ENCODE measurements at regions not wholly inside any gene's neighbourhood (a gene's known extent, or its start where the extent isn't known, plus 50 kb on each side); places are given as distances from the start of the nearest gene placed in this dataset.
"Not testable (repeated sequence)": the region's sequence is repeated elsewhere in the genome, so short reads cannot be mapped to it uniquely, and the experiment has no call there.

GRCh38 chr14:105912641-105913180 is 386.3 kb downstream of the TMEM121 start:
- DNase-seq (ENCODE audit: insufficient read length): no peak
- TF ChIP-seq POLR2A (IDR thresholded peaks at IDR 0.05; ENCODE audit: low read depth, low read length) (no peak), POLR2AphosphoS5 (IDR thresholded peaks at IDR 0.05; ENCODE audit: low read depth, low read length) (no peak), TAF1 (IDR thresholded peaks at IDR 0.05; ENCODE audit: borderline replicate concordance, low read depth, low read length) (no peak)
- no peak for FAIRE-seq

- FAIRE-seq (no peak), DNase-seq (ENCODE audit: insufficient read length) (no peak)
Measured at GRCh38 chr14:105913221-105913620, 386.8 kb downstream of the TMEM121 start.

DNA sequence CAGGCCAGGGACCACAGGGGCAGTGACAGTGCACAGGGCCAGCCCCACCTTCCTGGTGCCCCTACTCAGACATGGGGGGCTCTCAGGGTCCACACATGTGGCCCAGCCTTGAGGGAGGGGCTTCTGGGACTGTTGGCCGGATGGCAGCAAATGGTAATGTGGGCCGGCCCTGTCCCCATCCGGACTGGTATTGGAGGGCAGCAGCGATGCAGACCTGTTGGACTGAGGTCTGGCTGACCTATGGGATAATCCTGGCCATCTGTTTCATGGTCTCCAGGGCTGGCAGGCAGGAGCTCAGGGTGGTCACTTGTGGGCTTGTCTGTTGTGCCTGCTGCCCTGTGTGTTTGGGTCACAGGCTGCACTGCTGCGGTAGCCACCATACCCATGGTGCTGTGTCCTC is 387.5 kb downstream of the TMEM121 start:
- TF ChIP-seq POLR2A (IDR thresholded peaks at IDR 0.05; ENCODE audit: low read depth, low read length) (no peak), TAF1 (IDR thresholded peaks at IDR 0.05; ENCODE audit: borderline replicate concordance, low read depth, low read length) (no peak), POLR2AphosphoS5 (IDR thresholded peaks at IDR 0.05; ENCODE audit: low read depth, low read length) (no peak)
- FAIRE-seq: no peak

More at GRCh38 chr14:105913221-105913620, 386.8 kb downstream of the TMEM121 start:
- TF ChIP-seq TAF1 (IDR thresholded peaks at IDR 0.05; ENCODE audit: borderline replicate concordance, low read depth, low read length) (no peak), POLR2AphosphoS5 (IDR thresholded peaks at IDR 0.05; ENCODE audit: low read depth, low read length) (no peak), POLR2A (IDR thresholded peaks at IDR 0.05; ENCODE audit: low read depth, low read length) (no peak)

DNA sequence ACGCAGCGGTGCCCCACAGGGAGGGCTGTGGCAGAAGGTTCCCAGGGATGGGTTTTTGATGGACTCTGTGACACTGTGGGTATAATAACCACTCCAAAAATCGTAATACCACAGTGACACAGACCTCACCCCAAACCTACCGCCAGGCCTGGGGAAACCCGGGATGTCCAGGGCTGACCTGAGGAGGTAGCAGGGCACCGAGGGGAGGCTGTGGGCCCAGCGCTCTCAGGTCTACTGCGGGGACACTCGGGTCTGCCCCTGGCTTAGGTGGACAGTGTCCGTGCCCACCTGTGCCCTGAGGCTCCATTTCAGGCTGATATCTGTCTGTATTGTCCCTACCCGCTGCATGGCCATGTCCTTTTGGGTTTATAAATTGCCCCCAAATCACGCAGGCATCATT is 387.9 kb downstream of the TMEM121 start:
- not testable (repeated sequence) for FAIRE-seq; DNase-seq (ENCODE audit: insufficient read length)

More for the DNA sequence above, 387.5 kb downstream of the TMEM121 start:
- no peak for DNase-seq (ENCODE audit: insufficient read length)

DNA sequence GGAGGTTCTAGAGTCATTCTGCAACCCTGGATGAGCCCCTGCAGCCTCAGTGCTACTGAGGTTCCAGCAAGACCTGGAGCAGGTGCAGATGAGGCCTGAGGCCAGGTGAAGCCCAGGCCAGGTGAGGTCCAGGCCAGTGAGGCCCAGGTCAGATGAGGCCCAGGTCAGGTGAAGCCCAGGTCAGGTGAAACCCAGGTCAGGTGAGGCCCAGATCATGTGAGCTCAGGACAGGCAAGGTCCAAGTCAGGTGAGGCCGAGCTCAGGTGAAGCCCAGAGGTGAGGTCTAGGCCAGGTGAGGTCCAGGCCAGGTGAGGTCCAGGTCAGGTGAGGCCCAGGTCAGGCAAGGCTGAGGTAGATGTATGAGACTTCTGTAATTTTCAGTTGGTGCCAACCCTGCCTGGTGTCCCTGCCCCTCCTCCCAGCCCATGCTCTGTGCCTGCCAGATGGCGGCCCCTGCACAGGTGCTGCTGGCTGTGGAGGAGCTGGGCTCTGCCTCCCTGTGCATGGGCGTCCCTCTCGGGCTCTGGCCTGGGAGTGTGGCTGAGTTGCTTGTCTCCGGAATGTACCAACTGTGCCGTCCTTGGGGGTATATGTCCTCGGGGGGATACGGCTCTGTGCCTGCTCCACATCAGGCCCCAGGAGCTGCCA is 388.5 kb downstream of the TMEM121 start:
- no peak for FAIRE-seq
- no peak for DNase-seq (ENCODE audit: insufficient read length)
- TF ChIP-seq TAF1 (IDR thresholded peaks at IDR 0.05; ENCODE audit: borderline replicate concordance, low read depth, low read length) (no peak), POLR2A (IDR thresholded peaks at IDR 0.05; ENCODE audit: low read depth, low read length) (no peak), POLR2AphosphoS5 (IDR thresholded peaks at IDR 0.05; ENCODE audit: low read depth, low read length) (no peak)

DNA sequence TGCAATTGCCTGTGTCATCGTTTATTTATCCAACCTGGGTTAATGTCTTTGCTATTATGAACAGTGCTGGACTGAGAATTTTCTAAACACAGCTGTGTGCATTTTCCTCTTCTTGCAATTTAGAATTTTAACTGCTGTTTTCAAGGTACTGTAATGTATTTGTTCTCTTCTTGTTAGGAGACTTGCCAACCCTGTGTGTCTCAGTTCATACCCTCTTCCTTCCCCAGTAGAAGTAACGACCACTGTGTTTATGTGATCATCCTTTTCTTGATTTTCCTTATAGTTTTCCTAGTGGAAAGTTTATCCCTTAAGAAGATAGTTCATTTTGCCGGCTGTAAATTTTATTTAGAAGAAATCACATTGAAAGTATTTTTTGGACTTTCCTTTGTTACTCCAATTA is 389.2 kb downstream of the TMEM121 start:
- DNase-seq (ENCODE audit: insufficient read length); FAIRE-seq: not testable (repeated sequence)

DNA sequence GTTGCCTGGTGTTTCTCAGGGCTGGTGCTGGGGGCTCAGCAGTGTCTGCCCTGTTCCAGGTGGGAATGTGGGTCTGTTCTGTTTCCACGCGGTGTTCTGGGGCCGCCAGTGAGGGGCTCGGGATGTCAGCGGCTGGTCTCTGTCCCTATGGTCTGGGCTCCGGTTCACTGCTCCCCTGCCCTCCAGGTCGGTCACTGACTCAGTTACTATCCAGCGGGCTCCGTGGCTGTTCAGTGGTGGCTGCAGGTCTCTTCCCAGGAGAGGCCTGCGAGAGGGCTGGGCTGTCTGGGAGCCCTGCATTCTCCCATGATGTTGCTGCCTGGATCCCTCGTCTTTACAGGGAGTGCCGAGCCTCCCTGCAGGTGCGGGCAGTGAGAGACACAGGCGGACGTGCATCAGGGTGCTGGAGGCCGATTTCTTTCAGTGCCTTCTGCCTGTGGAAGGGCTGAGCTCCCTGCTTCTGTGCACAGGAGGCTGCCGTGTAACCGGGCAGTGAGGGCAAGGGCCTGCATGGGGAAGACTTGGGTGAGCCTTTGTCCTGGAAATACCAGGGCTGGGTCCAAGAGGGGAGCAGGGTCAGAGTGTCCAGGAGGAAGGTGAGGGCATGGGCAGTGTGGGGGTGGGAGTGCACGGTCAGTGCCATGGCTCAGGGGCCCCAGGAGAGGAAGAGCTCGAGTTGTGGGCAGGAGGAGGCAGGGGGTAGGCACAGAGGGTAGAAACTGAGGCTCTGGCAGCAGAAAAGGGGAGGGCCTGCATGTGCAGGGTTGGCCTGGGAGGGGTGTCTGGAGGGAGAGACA is 391.0 kb downstream of the TMEM121 start:
- DNase-seq (ENCODE audit: insufficient read length); FAIRE-seq: not testable (repeated sequence)

- no peak for TF ChIP-seq TAF1 (IDR thresholded peaks at IDR 0.05; ENCODE audit: borderline replicate concordance, low read depth, low read length)
- no peak for TF ChIP-seq POLR2A (IDR thresholded peaks at IDR 0.05; ENCODE audit: low read depth, low read length)
- no peak for TF ChIP-seq POLR2AphosphoS5 (IDR thresholded peaks at IDR 0.05; ENCODE audit: low read depth, low read length)
- no peak for DNase-seq (ENCODE audit: insufficient read length)
- no peak for FAIRE-seq
Measured at GRCh38 chr14:105917933-105918436, 391.6 kb downstream of the TMEM121 start.

GRCh38 chr14:105918496-105919262 is 392.3 kb downstream of the TMEM121 start:
- no peak for DNase-seq (ENCODE audit: insufficient read length)

DNA sequence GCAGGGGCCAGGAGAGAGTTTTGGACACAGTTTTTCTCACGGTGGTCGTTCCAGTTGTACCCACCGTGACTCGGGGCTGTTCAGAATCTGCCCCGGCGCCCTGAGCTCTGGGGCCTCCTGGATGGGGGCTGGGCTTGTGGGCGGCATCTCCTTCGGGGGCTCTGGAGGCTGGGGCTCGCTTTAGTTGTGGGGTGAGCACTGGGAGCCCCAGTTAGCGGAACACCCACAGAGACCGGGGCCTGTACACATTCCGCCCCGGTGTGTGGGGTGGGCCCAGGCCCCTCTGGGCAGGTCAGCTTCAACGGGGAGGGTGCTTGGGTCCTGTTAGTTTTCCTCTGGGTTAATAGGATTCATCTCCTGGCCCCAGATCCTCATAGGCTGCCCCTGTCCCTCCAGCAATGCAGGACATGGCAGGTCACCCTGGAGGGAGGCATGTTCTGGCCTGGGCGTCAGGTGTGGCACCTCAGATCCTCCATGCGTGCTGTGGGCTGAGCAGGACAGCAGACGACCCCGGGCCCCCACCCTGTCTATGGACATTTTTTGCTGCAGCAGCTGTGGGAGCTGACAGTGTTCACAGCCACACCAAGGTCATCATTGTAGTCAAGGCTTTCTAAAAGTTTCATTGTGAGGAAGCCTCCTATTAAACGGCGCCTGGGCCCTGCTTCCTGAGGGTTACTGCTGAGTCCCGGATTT is 393.2 kb downstream of the TMEM121 start:
- DNase-seq (ENCODE audit: insufficient read length) (no peak), FAIRE-seq (no peak)
- no peak for TF ChIP-seq TAF1 (IDR thresholded peaks at IDR 0.05; ENCODE audit: borderline replicate concordance, low read depth, low read length)
- no peak for TF ChIP-seq POLR2A (IDR thresholded peaks at IDR 0.05; ENCODE audit: low read depth, low read length)
- TF ChIP-seq POLR2AphosphoS5 (IDR thresholded peaks at IDR 0.05; ENCODE audit: low read depth, low read length): no peak

More at GRCh38 chr14:105918496-105919262, 392.3 kb downstream of the TMEM121 start:
- no peak for FAIRE-seq
- no peak for TF ChIP-seq POLR2A (IDR thresholded peaks at IDR 0.05; ENCODE audit: low read depth, low read length)
- no peak for TF ChIP-seq POLR2AphosphoS5 (IDR thresholded peaks at IDR 0.05; ENCODE audit: low read depth, low read length)
- no peak for TF ChIP-seq TAF1 (IDR thresholded peaks at IDR 0.05; ENCODE audit: borderline replicate concordance, low read depth, low read length)

DNA sequence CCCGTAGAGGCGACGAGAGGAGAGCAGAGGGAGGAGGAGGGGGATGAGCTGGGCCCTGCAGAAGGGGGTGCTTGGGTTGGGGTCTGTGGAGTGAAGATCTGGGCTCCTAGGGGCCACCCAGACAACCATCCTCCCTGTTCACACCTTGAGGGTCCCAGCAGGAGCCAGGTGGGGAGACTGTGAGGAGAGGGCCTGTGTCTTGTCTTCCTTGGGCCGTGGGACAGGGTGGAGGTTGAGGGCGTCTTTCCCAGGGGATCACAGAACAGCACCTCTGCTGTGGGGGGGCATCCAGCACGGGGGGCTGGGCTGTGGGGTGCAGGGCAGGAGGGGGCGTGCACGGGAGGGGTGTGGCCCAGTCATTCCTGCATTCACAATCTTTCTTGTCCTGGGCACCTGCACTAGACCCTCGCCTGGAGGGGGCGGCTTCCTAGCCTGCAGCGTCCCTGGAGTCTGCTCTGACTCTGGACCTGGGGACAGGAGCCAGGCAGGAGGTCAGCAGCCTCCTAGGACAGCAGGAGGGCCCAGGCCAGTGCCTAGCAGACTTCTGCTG is 393.8 kb downstream of the TMEM121 start:
- FAIRE-seq: not testable (repeated sequence)

GRCh38 chr14:105920803-105921755 is 394.7 kb downstream of the TMEM121 start:
- FAIRE-seq: not testable (repeated sequence)

More for the DNA sequence above, 393.8 kb downstream of the TMEM121 start:
- DNase-seq (ENCODE audit: insufficient read length): not testable (repeated sequence)

DNA sequence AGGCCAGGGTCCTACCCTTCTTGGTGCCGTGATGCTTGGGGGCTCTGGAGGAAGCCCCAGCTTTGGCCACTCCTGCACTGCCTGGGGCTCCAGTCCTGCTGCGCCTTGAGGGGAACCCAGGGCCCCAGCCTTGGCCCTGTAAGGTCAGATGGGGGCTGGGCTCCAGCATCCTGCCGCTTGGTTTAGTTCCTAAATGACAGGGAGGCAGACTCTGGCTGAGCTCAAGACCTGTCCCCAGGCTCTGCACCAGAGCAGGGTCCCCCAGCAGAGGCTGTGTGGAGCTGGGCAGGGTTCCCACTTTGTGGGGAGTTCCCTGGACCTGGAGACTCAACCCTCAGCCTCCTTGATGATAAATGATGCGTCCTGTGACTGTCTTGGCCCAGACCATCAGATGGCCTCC is 395.4 kb downstream of the TMEM121 start:
- not testable (repeated sequence) for FAIRE-seq; DNase-seq (ENCODE audit: insufficient read length)

More at GRCh38 chr14:105920803-105921755, 394.7 kb downstream of the TMEM121 start:
- DNase-seq (ENCODE audit: insufficient read length): not testable (repeated sequence)

- not testable (repeated sequence) for FAIRE-seq
Measured at GRCh38 chr14:105923520-105924191, 397.3 kb downstream of the TMEM121 start.

More at GRCh38 chr14:105923520-105924191, 397.3 kb downstream of the TMEM121 start:
- not testable (repeated sequence) for DNase-seq (ENCODE audit: insufficient read length)
